ENCODE measurements at regions not wholly inside any gene's neighbourhood (a gene's known extent, or its start where the extent isn't known, plus 50 kb on each side); places are given as distances from the start of the nearest gene placed in this dataset.

GRCh38 chrX:42695800-42696358, 82.1 kb downstream of the PPP1R2C start:
- no peak for DNase-seq (ENCODE audit: low read depth, low spot score)
- POLR2A ChIA-PET, result no interaction called here
- Histone ChIP-seq H3K9me3 (ENCODE audit: control insufficient read depth, insufficient read depth, low read length) (no peaks in the 10 kb centered on the region), H3K4me3 (ENCODE audit: low read depth, low read length) (no peak overlapping the region), H3K27me3 (ENCODE audit: control insufficient read depth, insufficient read depth, low read length) (no peaks in the 10 kb centered on the region), H3K27ac (ENCODE audit: low read depth, low read length) (no peak overlapping the region)
- no peak for TF ChIP-seq CTCF (IDR thresholded peaks at IDR 0.05; ENCODE audit: low read depth, low read length)
- CTCF ChIA-PET, result no interaction called here

DNA sequence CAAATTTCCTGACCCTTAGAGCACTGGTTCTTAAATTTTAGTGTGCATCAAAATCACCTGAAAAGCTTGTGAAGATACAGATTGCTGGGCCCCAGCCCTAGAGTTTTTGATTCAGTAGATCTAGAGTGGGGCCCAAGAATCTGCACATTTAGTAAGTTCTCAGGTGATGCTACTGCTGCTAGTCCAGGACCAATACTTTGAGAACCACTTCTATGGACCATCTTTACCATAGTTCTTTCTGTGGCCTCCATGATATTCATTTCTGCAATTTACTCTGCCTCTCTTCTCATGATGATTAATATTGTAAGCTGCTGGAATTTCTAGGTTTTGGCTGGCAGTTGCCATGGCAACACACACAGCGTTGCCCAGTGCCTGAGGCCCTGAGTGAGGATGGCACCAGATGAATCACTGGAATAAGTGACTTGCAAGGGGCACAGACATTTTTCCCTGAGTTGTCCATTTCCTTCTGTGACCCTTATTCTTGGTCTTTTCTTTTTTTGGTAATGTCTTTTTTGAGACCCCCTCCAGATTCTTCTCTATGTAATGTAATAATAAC, 83.6 kb downstream of the PPP1R2C start:
- Histone ChIP-seq H3K9me3 (ENCODE audit: control insufficient read depth, insufficient read depth, low read length) (no peaks in the 10 kb centered on the region), H3K4me3 (ENCODE audit: low read depth, low read length) (no peak overlapping the region), H3K27ac (ENCODE audit: low read depth, low read length) (no peak overlapping the region), H3K27me3 (ENCODE audit: control insufficient read depth, insufficient read depth, low read length) (no peaks in the 10 kb centered on the region)
- DNase-seq (ENCODE audit: low read depth, low spot score), result no peak
- ChIA-PET POLR2A (no interaction called here), CTCF (no interaction called here)
- no peak for TF ChIP-seq CTCF (IDR thresholded peaks at IDR 0.05; ENCODE audit: low read depth, low read length)

GRCh38 chrX:42691196-42691595, 86.8 kb downstream of the PPP1R2C start:
- ChIA-PET POLR2A (no interaction called here), CTCF (no interaction called here)
- Histone ChIP-seq H3K27me3 (ENCODE audit: control insufficient read depth, insufficient read depth, low read length) (no peaks in the 10 kb centered on the region), H3K27ac (ENCODE audit: low read depth, low read length) (no peak overlapping the region), H3K9me3 (ENCODE audit: control insufficient read depth, insufficient read depth, low read length) (no peaks in the 10 kb centered on the region), H3K4me3 (ENCODE audit: low read depth, low read length) (no peak overlapping the region)
- no peak for DNase-seq (ENCODE audit: low read depth, low spot score)
- no peak for TF ChIP-seq CTCF (IDR thresholded peaks at IDR 0.05; ENCODE audit: low read depth, low read length)

- ChIA-PET POLR2A (no interaction called here), CTCF (no interaction called here)
- DNase-seq (ENCODE audit: low read depth, low spot score), result no peak
- Histone ChIP-seq H3K4me3 (ENCODE audit: low read depth, low read length) (no peak overlapping the region), H3K27ac (ENCODE audit: low read depth, low read length) (no peak overlapping the region), H3K27me3 (ENCODE audit: control insufficient read depth, insufficient read depth, low read length) (no peaks in the 10 kb centered on the region), H3K9me3 (ENCODE audit: control insufficient read depth, insufficient read depth, low read length) (no peaks in the 10 kb centered on the region)
- no peak for TF ChIP-seq CTCF (IDR thresholded peaks at IDR 0.05; ENCODE audit: low read depth, low read length)
These were observed 91.3 kb downstream of the PPP1R2C start for GRCh38 chrX:42686706-42687105.

DNA sequence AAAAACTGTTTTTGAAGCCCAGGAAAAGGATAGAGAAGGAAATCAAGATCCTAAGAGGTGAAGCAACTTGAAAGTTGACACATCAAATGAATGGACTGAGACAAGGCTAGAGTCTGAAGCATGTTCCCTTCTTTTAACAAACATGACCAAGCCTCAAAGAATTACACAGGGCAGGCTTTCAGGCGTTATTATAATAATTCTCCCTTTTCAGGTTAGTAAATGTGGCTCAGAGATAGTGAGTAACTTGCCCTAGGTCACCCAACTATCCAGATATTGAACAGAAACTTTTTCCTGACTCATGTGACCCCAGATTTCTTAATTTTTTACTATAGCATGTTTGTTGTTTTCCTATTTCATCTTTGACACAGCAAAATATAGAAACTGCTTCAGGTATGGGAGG, 91.7 kb downstream of the PPP1R2C start:
- POLR2A ChIA-PET, result no interaction called here
- Histone ChIP-seq H3K27ac (ENCODE audit: low read depth, low read length) (no peak overlapping the region), H3K27me3 (ENCODE audit: control insufficient read depth, insufficient read depth, low read length) (no peaks in the 10 kb centered on the region), H3K9me3 (ENCODE audit: control insufficient read depth, insufficient read depth, low read length) (no peaks in the 10 kb centered on the region), H3K4me3 (ENCODE audit: low read depth, low read length) (no peak overlapping the region)
- no peak for DNase-seq (ENCODE audit: low read depth, low spot score)
- CTCF ChIA-PET, result no interaction called here
- no peak for TF ChIP-seq CTCF (IDR thresholded peaks at IDR 0.05; ENCODE audit: low read depth, low read length)

Measured in AG04450 (cell line).